Body of pancreas (tissue), 4 donors: ENCODE measurements at regions not wholly inside any gene's neighbourhood (a gene's known extent, or its start where the extent isn't known, plus 50 kb on each side); places are given as distances from the start of the nearest gene placed in this dataset.

ENCODE experiments used
- ATAC-seq: fragments of 150-250 bp; one replicate; pipeline ENCODE4 v1.9.1; 2016
- DNase-seq, 4 donors: peaks; one replicate each; pipeline ENCODE4 v3.0.0-alpha.2; 2019
- H3K27ac ChIP-seq, 4 donors: fragments of 200-600 bp; sonication (generic); 1 replicate in 3 of 4; 2 replicates in 1 of 4; pipeline versions ENCODE4 v1.5.1 to v1.6.1; 2016 to 2019; ENCODE audit warnings: mild to moderate bottlenecking in 1 of 4, mixed read lengths in 1 of 4, moderate library complexity in 1 of 4
- H3K27me3 ChIP-seq, 2 donors: fragments of 200-600 bp; sonication (generic); one replicate each; pipeline ENCODE4 v1.6.0; 2016; ENCODE audit warnings: mild to moderate bottlenecking in 1 of 2
- H3K36me3 ChIP-seq, 2 donors: fragments of 200-600 bp; sonication (generic); replicated peaks in 1 of 2; 2 replicates each; pipeline ENCODE4 v1.5.1; 2016; ENCODE audit warnings: low read depth in 2 of 2; ENCODE audit not compliant: insufficient read depth in 1 of 2
- H3K4me1 ChIP-seq: fragments of 200-600 bp; sonication (generic); one replicate; pipeline ENCODE4 v1.6.0; 2016
- H3K4me3 ChIP-seq, 2 donors: fragments of 200-600 bp; sonication (generic); 1 replicate in 1 of 2; 2 replicates in 1 of 2; pipeline ENCODE4 v1.5.1; 2016 to 2019
- H3K9me3 ChIP-seq, 3 donors: fragments of 200-600 bp; sonication (generic); 1 replicate in 2 of 3; 2 replicates in 1 of 3; pipeline ENCODE4 v1.5.1; 2016
- POLR2A ChIP-seq, 3 donors: fragments of 450-650 bp; IDR thresholded peaks; one replicate each; pipeline ENCODE4 v1.6.1; 2016; ENCODE audit warnings: antibody characterized with exemption in 3 of 3, mild to moderate bottlenecking in 2 of 3
- WGBS, 2 donors: methylation state at CpG; one replicate each; pipeline ENCODE4 v1.1.5; 2017; 5-methylcytosine and 5-hydroxymethylcytosine counted together
- intact Hi-C: fragments of 100-400 bp; cut with DNase I; formaldehyde crosslinking; loops from one replicate; pipeline ENCODE4 v1.15.1; 2023
- TF ChIP-seq, protein P1 (sequence below), 7 experiments: fragments of 450-650 bp in 4 of 7; fragments of 200-600 bp in 3 of 7; sonication (generic) in 3 of 7; IDR thresholded peaks; one replicate each; pipeline ENCODE4 v1.5.1; 2016 to 2019; ENCODE audit warnings: antibody characterized with exemption in 7 of 7

DNA sequence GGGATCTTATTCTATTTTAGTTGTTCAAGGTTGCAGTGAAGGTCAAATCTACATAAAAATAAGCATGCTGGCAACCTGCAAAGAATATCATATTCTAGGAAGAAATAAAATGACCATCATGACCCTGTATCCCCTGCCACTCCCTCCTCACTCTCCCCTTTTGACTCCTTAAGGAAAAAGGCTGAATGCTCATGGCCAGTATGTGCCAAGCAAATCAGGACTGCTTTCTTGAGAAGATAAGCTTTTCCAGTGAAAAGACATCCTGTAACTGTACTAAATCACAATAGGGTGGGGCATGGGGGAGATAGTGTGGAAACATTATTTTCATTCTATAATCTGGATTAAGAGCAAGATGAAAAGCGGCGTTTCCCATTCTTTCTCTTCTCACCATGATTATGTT, 100.6 kb upstream of the LIFR start:
- Histone ChIP-seq H3K36me3 (no peaks in the 10 kb centered on the region), H3K4me1 (peaks cover under 1% of the 10 kb centered on the region), H3K27me3 (no peaks in the 10 kb centered on the region), H3K4me3 (no peak overlapping the region), H3K9me3 (no peaks in the 10 kb centered on the region), H3K27ac (no peak overlapping the region)
- TF ChIP-seq, protein P1, sequence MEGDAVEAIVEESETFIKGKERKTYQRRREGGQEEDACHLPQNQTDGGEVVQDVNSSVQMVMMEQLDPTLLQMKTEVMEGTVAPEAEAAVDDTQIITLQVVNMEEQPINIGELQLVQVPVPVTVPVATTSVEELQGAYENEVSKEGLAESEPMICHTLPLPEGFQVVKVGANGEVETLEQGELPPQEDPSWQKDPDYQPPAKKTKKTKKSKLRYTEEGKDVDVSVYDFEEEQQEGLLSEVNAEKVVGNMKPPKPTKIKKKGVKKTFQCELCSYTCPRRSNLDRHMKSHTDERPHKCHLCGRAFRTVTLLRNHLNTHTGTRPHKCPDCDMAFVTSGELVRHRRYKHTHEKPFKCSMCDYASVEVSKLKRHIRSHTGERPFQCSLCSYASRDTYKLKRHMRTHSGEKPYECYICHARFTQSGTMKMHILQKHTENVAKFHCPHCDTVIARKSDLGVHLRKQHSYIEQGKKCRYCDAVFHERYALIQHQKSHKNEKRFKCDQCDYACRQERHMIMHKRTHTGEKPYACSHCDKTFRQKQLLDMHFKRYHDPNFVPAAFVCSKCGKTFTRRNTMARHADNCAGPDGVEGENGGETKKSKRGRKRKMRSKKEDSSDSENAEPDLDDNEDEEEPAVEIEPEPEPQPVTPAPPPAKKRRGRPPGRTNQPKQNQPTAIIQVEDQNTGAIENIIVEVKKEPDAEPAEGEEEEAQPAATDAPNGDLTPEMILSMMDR (IDR thresholded peaks at IDR 0.05), result no peak
- TF ChIP-seq POLR2A (IDR thresholded peaks at IDR 0.05), result no peak
- ATAC-seq (no peak), DNase-seq (no peak)
- intact Hi-C loops, result no loop called here
- 87% methylated on average over 2 of the region's 2 CpGs for whole genome bisulfite sequencing, 2 donors

DNA sequence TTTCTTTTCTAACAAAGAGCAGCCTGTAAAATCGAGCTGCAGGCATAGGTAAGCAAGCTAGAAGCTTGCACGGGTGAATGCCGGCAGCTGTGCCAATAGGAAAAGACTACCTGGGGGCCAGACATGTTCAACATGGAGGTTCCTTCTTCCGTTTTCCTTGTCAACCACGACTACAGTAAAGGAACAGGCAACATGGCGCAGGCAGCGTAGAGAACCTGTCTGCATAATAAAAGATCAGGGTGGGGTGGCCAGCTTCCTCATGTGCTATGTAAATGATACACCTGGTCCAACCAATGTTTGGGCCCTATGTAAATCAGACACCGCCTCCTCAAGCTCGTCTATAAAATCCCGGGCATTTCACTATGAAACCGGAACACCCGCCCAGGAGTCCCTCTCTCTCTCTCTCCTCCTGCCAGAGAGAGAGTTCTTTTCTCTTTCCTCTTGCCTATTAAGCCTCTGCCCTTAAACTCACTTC, 103.8 kb upstream of the LIFR start:
- DNase-seq (peak; percentile 87 to 96 (median 90)), ATAC-seq (peak; percentile 100)
- Histone ChIP-seq H3K27ac (peak overlapping the region; percentile 28 to 83 (median 74)), H3K4me1 (peaks cover 11% of the 10 kb centered on the region), H3K27me3 (no peaks in the 10 kb centered on the region), H3K36me3 (no peaks in the 10 kb centered on the region), H3K4me3 (no peak overlapping the region), H3K9me3 (no peaks in the 10 kb centered on the region)
- intact Hi-C loops, result no loop called here
- 37 to 39% methylated on average over 12 of the region's 12 CpGs for WGBS, 2 donors
- peak; percentile 66 to 97 (median 94) for TF ChIP-seq POLR2A (IDR thresholded peaks at IDR 0.05)
- TF ChIP-seq, protein P1 (IDR thresholded peaks at IDR 0.05), result no peak

DNA sequence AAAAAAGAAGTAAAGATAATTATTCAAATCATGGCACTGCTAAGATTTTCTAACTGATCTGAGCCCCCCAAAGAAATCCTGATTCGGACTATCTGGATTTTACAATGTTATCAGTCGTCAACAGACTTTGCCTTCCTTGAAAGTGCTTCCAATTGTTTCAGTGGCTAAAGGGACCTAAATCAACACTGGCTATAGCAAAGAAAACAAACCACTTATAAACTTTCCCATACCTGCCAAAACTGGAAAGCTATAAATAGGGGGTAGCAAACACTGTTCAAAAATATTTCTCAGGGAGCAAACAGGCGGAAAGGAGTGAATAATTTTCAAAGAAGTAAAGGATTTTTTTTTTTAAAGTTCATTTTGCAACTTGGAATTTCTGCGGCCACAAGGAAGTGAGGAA, 105.6 kb upstream of the LIFR start:
- H3K36me3 ChIP-seq, result no peaks in the 10 kb centered on the region
- DNase-seq (no peak), ATAC-seq (no peak)
- H3K27ac ChIP-seq, result peak overlapping the region in 1 of 4 donors; percentile 7
- TF ChIP-seq, protein P1 (IDR thresholded peaks at IDR 0.05), result no peak
- TF ChIP-seq POLR2A (IDR thresholded peaks at IDR 0.05), result no peak
- intact Hi-C loops, result no loop called here
- peaks cover 30% of the 10 kb centered on the region for H3K4me1 ChIP-seq
- no peaks in the 10 kb centered on the region for H3K9me3 ChIP-seq
- WGBS, 2 donors, result 32 to 34% methylated on average over 4 of the region's 4 CpGs
- no peak overlapping the region for H3K4me3 ChIP-seq
- H3K27me3 ChIP-seq, result no peaks in the 10 kb centered on the region

DNA sequence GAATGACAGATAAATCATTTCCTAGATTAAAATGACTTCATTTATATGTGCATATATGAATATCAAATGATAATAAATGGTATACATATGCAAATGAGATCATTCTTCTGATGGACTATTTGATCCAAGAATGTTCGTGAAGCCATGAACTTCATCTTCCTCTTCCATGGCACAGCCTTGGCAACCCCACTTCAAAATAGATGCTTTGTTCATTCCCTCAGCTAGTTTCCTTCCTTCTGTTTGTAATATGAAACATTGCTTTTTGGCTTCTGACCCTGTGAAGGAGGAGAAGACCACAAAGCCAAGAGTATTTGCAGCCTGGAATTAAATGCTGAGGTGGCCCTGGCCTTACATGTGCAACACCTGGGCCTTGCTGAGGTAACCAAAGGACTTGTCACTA, 106.8 kb upstream of the LIFR start:
- no peak for DNase-seq
- H3K27ac ChIP-seq, result no peak overlapping the region
- H3K4me3 ChIP-seq, result no peak overlapping the region
- H3K27me3 ChIP-seq, result no peaks in the 10 kb centered on the region
- no peaks in the 10 kb centered on the region for H3K9me3 ChIP-seq
- ATAC-seq, result no peak
- TF ChIP-seq POLR2A (IDR thresholded peaks at IDR 0.05), result no peak
- TF ChIP-seq, protein P1 (IDR thresholded peaks at IDR 0.05), result no peak
- H3K4me1 ChIP-seq, result peaks cover 36% of the 10 kb centered on the region
- WGBS, 2 donors, result 62 to 86% methylated on average over 1 of the region's 1 CpG
- no peaks in the 10 kb centered on the region for H3K36me3 ChIP-seq
- intact Hi-C loops, result no loop called here
